Keratinocyte (primary cell): ENCODE measurements at regions not wholly inside any gene's neighbourhood (a gene's known extent, or its start where the extent isn't known, plus 50 kb on each side); places are given as distances from the start of the nearest gene placed in this dataset.

Experiments
- EZH2 ChIP-seq: IDR thresholded peaks from one replicate; pipeline ENCODE4 v1.6.1; 2012; ENCODE audit warnings: inconsistent platforms, mild to moderate bottlenecking, low read length, moderate library complexity
- TF ChIP-seq, protein P1 (sequence below), 3 experiments: IDR thresholded peaks in 1 of 3; conservative IDR thresholded peaks in 1 of 3; optimal IDR thresholded peaks in 1 of 3; 2 replicates in 2 of 3; 3 replicates in 1 of 3; pipeline versions ENCODE3 to v1.5.1; 2011; ENCODE audit warnings: low read length in 3 of 3, mild to moderate bottlenecking in 3 of 3, moderate library complexity in 2 of 3, control low read depth in 1 of 3, inconsistent platforms in 1 of 3; ENCODE audit not compliant: insufficient read depth in 2 of 3; ENCODE audit errors: extremely low read depth in 1 of 3

DNA sequence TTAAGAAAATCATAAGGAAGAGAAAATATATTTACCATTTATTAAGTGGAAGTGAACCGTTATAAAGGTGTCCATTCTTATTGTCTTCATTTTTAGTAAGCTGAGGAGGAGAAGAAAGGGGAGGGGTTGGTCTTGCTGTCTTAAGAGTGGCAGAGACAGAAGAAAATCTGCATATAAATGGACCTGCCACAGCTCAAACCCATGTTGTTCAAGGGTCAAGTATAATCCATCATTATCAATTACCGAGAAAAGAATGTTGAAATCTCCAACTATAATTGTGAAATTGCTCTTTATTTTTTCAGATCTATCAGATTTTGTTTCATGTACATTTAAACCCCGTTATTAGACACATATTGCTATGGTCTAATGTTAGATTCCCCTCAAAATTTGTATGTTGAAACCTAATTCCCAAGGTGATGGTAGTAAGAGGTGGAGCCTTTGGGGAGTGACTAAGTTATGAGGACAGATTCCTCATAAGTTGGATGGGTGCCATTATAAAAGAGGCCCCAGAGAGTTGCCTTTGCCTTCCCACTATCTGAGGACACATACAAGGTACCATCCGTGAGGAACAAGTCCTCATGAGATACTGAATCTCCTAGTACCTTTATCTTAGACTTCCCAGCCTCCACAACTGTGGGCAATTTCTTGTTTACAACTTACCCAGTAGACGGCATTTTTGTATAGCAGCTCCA is 58.5 kb upstream of the SMAD1 start:
- no peak for TF ChIP-seq EZH2
- TF ChIP-seq, protein P1, sequence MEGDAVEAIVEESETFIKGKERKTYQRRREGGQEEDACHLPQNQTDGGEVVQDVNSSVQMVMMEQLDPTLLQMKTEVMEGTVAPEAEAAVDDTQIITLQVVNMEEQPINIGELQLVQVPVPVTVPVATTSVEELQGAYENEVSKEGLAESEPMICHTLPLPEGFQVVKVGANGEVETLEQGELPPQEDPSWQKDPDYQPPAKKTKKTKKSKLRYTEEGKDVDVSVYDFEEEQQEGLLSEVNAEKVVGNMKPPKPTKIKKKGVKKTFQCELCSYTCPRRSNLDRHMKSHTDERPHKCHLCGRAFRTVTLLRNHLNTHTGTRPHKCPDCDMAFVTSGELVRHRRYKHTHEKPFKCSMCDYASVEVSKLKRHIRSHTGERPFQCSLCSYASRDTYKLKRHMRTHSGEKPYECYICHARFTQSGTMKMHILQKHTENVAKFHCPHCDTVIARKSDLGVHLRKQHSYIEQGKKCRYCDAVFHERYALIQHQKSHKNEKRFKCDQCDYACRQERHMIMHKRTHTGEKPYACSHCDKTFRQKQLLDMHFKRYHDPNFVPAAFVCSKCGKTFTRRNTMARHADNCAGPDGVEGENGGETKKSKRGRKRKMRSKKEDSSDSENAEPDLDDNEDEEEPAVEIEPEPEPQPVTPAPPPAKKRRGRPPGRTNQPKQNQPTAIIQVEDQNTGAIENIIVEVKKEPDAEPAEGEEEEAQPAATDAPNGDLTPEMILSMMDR (optimal IDR thresholded peaks at IDR 0.05 in 1 of 3, IDR thresholded peaks at IDR 0.05 in 1 of 3, conservative IDR thresholded peaks at IDR 0.05 in 1 of 3; ENCODE audit: extremely low read depth in 1 of 3, insufficient read depth in 2 of 3, low read length in 3 of 3), result no peak
